Ovary (tissue), 7 donors: ENCODE measurements at regions not wholly inside any gene's neighbourhood (a gene's known extent, or its start where the extent isn't known, plus 50 kb on each side); places are given as distances from the start of the nearest gene placed in this dataset.

Experiments used
- DNase-seq, 5 donors: peaks; one replicate each; pipeline ENCODE4 v3.0.0-alpha.2; 2019 to 2020
- H3K27ac ChIP-seq, 2 donors: fragments of 200-600 bp; one replicate each; pipeline versions ENCODE4 v1.5.1 to v1.8.0; 2019 to 2022
- H3K27me3 ChIP-seq: fragments of 200-600 bp; one replicate; pipeline ENCODE4 v1.8.0; 2022
- H3K36me3 ChIP-seq: fragments of 200-600 bp; sonication (generic); one replicate; pipeline ENCODE4 v1.5.1; 2019
- H3K4me1 ChIP-seq: one replicate; pipeline ENCODE4 v1.8.1; 2013; ENCODE audit warnings: mild to moderate bottlenecking, moderate library complexity; ENCODE audit not compliant: insufficient read depth
- H3K4me3 ChIP-seq: fragments of 200-600 bp; sonication (generic); one replicate; pipeline ENCODE4 v1.5.1; 2017
- H3K9me3 ChIP-seq, 2 donors: fragments of 200-600 bp in 1 of 2; sonication (generic) in 1 of 2; one replicate each; pipeline versions ENCODE4 v1.5.1 to v1.8.1; 2013 to 2019; ENCODE audit warnings: mild to moderate bottlenecking in 1 of 2, moderate library complexity in 1 of 2
- EP300 ChIP-seq: sonication (generic); formaldehyde crosslinking; IDR thresholded peaks from one replicate; pipeline ENCODE4 v1.6.1; 2017; ENCODE audit warnings: antibody characterized with exemption
- POLR2A ChIP-seq: fragments of 450-650 bp; IDR thresholded peaks from one replicate; pipeline ENCODE4 v1.6.1; 2017; ENCODE audit warnings: antibody characterized with exemption, mild to moderate bottlenecking, moderate library complexity
- WGBS, 3 donors: extraction: QIAGEN DNeasy Blood & Tissue Kit in 1 of 3; methylation state at CpG; one replicate each; pipeline versions ENCODE4 v1.1.5 to v1.1.7; 2013 to 2017; 5-methylcytosine and 5-hydroxymethylcytosine counted together
- intact Hi-C, 4 donors: fragments of 100-400 bp; cut with DNase I; formaldehyde crosslinking; loops; one replicate each; pipeline versions ENCODE4 v1.11.0 to v1.15.1; 2022 to 2023
- TF ChIP-seq, protein P1 (sequence below), 3 donors: fragments of 450-650 bp in 2 of 3; fragments of 200-600 bp in 1 of 3; IDR thresholded peaks; one replicate each; pipeline versions ENCODE4 v1.5.1 to v1.8.0; 2016 to 2022; ENCODE audit warnings: antibody characterized with exemption in 3 of 3, mild to moderate bottlenecking in 1 of 3
- donor health status: DM: no; HTN: no; CAD: no; lungs with moderate emphysema.
- donor health status: DM: no; HTN: no; CAD: no.
- donor health status: Bipolar disorder and iron deficiency.
- donor health status: DM: no; HTN: no; CAD: no.
- donor health status: DM: yes; HTN: yes; CAD: no.

DNA sequence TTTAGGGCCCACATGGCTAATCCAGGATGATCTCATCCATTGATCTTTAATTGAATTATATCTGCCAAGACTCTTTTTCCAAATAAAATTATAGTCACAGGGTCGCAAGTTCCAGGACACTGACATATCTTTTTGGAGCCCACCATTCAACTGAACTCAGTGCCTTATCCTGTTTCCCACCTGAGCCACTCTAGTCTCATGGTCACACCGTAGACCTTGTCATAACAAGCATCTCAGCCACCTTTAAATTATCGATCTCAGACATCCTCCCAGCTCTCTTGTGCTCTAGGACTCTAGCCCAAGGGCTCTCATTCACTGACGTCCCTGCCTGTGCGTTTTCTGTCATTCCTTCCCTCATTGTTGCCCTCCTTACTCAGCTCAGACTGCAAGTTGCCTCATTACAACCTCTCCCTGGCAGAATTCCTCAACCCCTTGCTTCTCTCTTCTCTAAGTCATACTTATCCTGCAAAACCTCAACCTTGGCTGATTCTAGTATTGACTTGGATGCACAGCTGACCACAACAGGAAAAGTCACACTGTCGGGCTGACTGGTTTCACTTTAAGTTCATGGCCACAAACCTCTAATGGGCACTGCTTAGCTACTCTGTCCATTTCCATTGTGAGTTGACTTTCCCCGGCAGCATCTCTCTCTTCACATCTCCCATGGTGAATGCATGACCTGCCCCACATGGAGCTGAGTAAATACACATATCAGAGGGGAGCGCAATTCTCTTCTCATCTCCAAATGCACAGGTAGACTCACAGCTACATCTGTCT is 91.0 kb upstream of the TRIM2 start:
- no peak overlapping the region for H3K4me3 ChIP-seq
- no peaks in the 10 kb centered on the region for H3K4me1 ChIP-seq
- H3K27ac ChIP-seq, result no peak overlapping the region
- WGBS, 3 donors, result 76 to 85% (median 81%) methylated on average over 8 of the region's 8 CpGs
- no peaks in the 10 kb centered on the region for H3K36me3 ChIP-seq
- DNase-seq, result no peak
- H3K9me3 ChIP-seq, result no peaks in the 10 kb centered on the region
- intact Hi-C loops, result no loop called here
- no peaks in the 10 kb centered on the region for H3K27me3 ChIP-seq
- TF ChIP-seq EP300 (no peak), POLR2A (no peak)
- TF ChIP-seq, protein P1, sequence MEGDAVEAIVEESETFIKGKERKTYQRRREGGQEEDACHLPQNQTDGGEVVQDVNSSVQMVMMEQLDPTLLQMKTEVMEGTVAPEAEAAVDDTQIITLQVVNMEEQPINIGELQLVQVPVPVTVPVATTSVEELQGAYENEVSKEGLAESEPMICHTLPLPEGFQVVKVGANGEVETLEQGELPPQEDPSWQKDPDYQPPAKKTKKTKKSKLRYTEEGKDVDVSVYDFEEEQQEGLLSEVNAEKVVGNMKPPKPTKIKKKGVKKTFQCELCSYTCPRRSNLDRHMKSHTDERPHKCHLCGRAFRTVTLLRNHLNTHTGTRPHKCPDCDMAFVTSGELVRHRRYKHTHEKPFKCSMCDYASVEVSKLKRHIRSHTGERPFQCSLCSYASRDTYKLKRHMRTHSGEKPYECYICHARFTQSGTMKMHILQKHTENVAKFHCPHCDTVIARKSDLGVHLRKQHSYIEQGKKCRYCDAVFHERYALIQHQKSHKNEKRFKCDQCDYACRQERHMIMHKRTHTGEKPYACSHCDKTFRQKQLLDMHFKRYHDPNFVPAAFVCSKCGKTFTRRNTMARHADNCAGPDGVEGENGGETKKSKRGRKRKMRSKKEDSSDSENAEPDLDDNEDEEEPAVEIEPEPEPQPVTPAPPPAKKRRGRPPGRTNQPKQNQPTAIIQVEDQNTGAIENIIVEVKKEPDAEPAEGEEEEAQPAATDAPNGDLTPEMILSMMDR (IDR thresholded peaks at IDR 0.05), result no peak

DNA sequence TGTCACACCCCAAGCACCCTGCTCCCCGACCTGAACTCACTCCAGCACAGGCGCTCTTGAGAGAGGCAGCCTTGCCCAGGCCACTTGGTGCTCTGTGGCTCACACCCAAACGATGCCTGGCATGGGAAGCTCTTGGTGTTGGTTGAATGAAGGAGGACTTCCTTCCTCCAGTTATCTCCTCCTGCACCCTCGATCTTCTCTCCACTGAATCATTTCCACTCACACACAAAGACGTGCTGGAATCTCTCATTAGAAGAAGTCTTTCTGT is 90.5 kb upstream of the TRIM2 start:
- Histone ChIP-seq H3K27ac (no peak overlapping the region), H3K4me1 (no peaks in the 10 kb centered on the region), H3K36me3 (no peaks in the 10 kb centered on the region), H3K9me3 (no peaks in the 10 kb centered on the region), H3K27me3 (no peaks in the 10 kb centered on the region), H3K4me3 (no peak overlapping the region)
- no peak for DNase-seq
- 80 to 85% (median 84%) methylated on average over 5 of the region's 5 CpGs for WGBS, 3 donors
- TF ChIP-seq EP300, result no peak
- TF ChIP-seq, protein P1 (IDR thresholded peaks at IDR 0.05), result no peak
- no peak for TF ChIP-seq POLR2A
- intact Hi-C loops, result no loop called here

DNA sequence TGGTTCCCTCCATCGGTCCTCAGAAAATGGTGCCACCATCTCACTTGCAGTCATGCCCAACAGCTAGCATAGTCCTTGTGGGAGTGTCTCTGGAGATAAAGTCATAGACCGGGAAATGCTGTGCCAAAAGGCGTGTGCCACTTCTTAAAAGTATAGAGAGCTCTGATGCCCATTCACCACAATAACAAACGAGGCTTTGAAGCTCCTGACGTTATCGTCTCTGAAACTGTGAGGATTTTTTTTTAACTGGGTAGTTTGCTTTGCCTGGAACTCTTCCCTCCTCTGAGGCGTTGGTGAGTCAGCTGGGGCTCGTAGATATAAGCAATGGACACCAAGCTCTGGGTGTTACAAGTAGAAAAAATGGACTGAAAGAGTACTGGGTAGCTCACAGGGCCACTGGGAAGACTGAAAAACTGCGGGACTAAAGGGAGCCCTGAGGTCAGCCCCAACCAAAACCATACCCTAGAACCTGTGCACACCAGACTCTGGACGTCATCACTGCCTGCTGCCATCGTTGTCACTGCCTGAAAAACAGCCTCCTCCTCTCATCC is 89.4 kb upstream of the TRIM2 start:
- TF ChIP-seq, protein P1 (IDR thresholded peaks at IDR 0.05), result no peak
- TF ChIP-seq EP300 (no peak), POLR2A (no peak)
- H3K4me1 ChIP-seq, result no peaks in the 10 kb centered on the region
- no peaks in the 10 kb centered on the region for H3K36me3 ChIP-seq
- H3K4me3 ChIP-seq, result no peak overlapping the region
- no peaks in the 10 kb centered on the region for H3K27me3 ChIP-seq
- no peak overlapping the region for H3K27ac ChIP-seq
- 69 to 75% (median 74%) methylated on average over 11 of the region's 11 CpGs for WGBS, 3 donors
- DNase-seq, result no peak
- no peaks in the 10 kb centered on the region for H3K9me3 ChIP-seq
- intact Hi-C loops, result no loop called here

DNA sequence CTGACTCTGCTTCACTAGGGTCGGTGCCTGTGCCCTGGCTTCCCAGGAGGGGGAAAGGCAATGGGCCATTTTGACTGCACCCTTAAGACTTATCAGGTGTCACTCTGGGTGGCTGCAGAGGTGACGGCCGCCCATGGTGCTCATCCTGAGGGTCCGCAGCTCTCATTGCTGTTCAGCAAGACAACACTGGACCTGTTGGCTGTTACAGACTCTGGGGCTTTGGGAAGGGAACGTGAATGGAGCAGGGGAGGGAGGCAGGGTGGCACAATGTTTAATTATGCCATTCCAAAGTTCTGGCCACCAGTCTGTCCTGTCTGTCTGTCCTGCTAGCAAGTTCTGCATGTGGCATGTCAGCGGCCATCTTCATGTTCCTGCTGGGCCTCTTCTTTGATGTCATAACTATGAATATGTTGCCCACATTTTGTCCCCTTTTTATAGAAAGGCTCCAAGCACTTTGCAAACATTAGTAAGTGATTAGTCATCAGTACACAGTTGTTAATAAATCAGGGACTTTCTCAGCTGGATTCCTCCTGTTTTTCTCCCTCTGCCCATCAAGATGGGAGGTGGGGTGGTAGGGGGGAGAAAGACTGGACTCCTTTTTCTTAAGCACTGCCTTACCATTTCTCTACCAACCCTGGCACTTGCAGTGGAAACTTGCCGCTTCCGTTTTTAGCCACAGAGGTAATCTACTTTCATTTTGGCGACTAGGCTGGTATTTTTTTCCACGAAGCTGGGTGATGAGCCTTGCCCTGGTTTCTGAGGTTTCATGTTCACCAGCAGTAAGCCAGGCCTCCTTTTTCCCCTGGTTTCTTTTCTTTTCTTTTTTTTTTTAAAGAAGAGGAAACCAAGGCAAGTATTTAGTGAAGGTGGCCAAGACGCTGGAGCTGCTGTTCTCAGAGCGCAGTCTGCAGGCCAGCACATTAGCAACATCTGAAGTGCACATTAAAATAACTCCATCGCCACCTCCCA is 88.6 kb upstream of the TRIM2 start:
- no peak for TF ChIP-seq EP300
- TF ChIP-seq POLR2A, result no peak
- TF ChIP-seq, protein P1 (IDR thresholded peaks at IDR 0.05), result no peak
- Histone ChIP-seq H3K27me3 (no peaks in the 10 kb centered on the region), H3K36me3 (no peaks in the 10 kb centered on the region), H3K4me1 (no peaks in the 10 kb centered on the region), H3K4me3 (peak overlapping the region; percentile 3), H3K27ac (no peak overlapping the region), H3K9me3 (no peaks in the 10 kb centered on the region)
- intact Hi-C loops, result no loop called here
- DNase-seq, result no peak
- 55 to 61% (median 56%) methylated on average over 13 of the region's 13 CpGs for WGBS, 3 donors
